HEK293T (cell line): ENCODE measurements at regions not wholly inside any gene's neighbourhood (a gene's known extent, or its start where the extent isn't known, plus 50 kb on each side); places are given as distances from the start of the nearest gene placed in this dataset.

Source experiments
- FOXA1 ChIP-seq: fragments of 450-650 bp; IDR thresholded peaks from 2 replicates; pipeline ENCODE4 v1.6.1; 2016; ENCODE audit warnings: mild to moderate bottlenecking
- SP1 ChIP-seq: fragments of 450-650 bp; IDR thresholded peaks from 2 replicates; pipeline ENCODE4 v1.6.1; 2017
- TARDBP ChIP-seq: fragments of 450-650 bp; IDR thresholded peaks from 2 replicates; pipeline ENCODE4 v1.6.1; 2016

GRCh38 chr10:131477457-131478121 lies 166.1 kb upstream of the TCERG1L start:
- TF ChIP-seq TARDBP = no peak
- no peak for TF ChIP-seq FOXA1
- no peak for TF ChIP-seq SP1
